Thyroid gland (tissue), 4 donors: ENCODE measurements at regions not wholly inside any gene's neighbourhood (a gene's known extent, or its start where the extent isn't known, plus 50 kb on each side); places are given as distances from the start of the nearest gene placed in this dataset.

ENCODE experiments used
- DNase-seq, 2 donors: peaks; one replicate each; pipeline ENCODE4 v3.0.0-alpha.2; 2019
- H3K27ac ChIP-seq, 3 donors: fragments of 200-600 bp; sonication (generic); 1 replicate in 2 of 3; 2 replicates in 1 of 3; pipeline ENCODE4 v1.5.1; 2016 to 2019; ENCODE audit warnings: mild to moderate bottlenecking in 1 of 3, moderate library complexity in 1 of 3
- H3K27me3 ChIP-seq: fragments of 200-600 bp; sonication (generic); one replicate; pipeline ENCODE4 v1.5.1; 2019
- H3K36me3 ChIP-seq, 2 donors: fragments of 200-600 bp; sonication (generic); one replicate each; pipeline ENCODE4 v1.5.1; 2016 to 2019
- H3K4me1 ChIP-seq, 2 donors: fragments of 200-600 bp; sonication (generic); one replicate each; pipeline ENCODE4 v1.5.1; 2017 to 2019
- H3K4me3 ChIP-seq, 3 donors: fragments of 200-600 bp; sonication (generic); replicated peaks in 1 of 3; 1 replicate in 2 of 3; 2 replicates in 1 of 3; pipeline ENCODE4 v1.5.1; 2016; ENCODE audit warnings: mild to moderate bottlenecking in 1 of 3
- H3K9me3 ChIP-seq: fragments of 200-600 bp; sonication (generic); one replicate; pipeline ENCODE4 v1.5.1; 2017
- POLR2A ChIP-seq, 2 donors: fragments of 450-650 bp; IDR thresholded peaks; one replicate each; pipeline ENCODE4 v1.6.1; 2017; ENCODE audit warnings: antibody characterized with exemption in 2 of 2, mild to moderate bottlenecking in 2 of 2, moderate library complexity in 1 of 2
- WGBS, 2 donors: methylation state at CpG; one replicate each; pipeline ENCODE4 v1.1.5; 2017; 5-methylcytosine and 5-hydroxymethylcytosine counted together
- intact Hi-C: fragments of 100-400 bp; cut with DNase I; formaldehyde crosslinking; loops from one replicate; pipeline ENCODE4 v1.15.1; 2023
- TF ChIP-seq, protein P1 (sequence below), 6 experiments: fragments of 200-600 bp in 3 of 6; fragments of 450-650 bp in 3 of 6; sonication (generic) in 3 of 6; IDR thresholded peaks; one replicate each; pipeline ENCODE4 v1.5.1; 2016 to 2019; ENCODE audit warnings: antibody characterized with exemption in 6 of 6, mild to moderate bottlenecking in 2 of 6, inconsistent platforms in 1 of 6, moderate library complexity in 1 of 6

DNA sequence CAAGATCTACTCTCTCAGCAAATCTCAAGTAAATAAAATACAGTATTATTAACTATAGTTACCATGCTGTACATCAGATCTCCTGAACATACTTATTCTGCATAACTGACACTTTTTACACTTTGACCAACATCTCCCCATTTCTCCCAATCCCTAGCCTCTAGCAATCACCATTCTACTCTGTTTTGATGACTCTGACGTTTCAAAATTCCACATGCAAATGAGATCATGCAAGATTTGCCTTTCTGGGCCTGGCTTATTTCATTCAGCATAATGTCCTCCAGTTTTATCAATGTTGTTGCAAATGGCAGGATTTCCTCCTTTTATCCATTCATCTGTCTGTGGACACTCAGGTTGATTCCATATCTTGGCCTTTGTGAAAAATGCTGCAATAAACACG lies 266.3 kb downstream of the RFPL4B start:
- no peaks in the 10 kb centered on the region for H3K36me3 ChIP-seq
- TF ChIP-seq POLR2A (IDR thresholded peaks at IDR 0.05): no peak
- TF ChIP-seq, protein P1, sequence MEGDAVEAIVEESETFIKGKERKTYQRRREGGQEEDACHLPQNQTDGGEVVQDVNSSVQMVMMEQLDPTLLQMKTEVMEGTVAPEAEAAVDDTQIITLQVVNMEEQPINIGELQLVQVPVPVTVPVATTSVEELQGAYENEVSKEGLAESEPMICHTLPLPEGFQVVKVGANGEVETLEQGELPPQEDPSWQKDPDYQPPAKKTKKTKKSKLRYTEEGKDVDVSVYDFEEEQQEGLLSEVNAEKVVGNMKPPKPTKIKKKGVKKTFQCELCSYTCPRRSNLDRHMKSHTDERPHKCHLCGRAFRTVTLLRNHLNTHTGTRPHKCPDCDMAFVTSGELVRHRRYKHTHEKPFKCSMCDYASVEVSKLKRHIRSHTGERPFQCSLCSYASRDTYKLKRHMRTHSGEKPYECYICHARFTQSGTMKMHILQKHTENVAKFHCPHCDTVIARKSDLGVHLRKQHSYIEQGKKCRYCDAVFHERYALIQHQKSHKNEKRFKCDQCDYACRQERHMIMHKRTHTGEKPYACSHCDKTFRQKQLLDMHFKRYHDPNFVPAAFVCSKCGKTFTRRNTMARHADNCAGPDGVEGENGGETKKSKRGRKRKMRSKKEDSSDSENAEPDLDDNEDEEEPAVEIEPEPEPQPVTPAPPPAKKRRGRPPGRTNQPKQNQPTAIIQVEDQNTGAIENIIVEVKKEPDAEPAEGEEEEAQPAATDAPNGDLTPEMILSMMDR (IDR thresholded peaks at IDR 0.05): no peak
- H3K4me1 ChIP-seq: no peaks in the 10 kb centered on the region
- no peaks in the 10 kb centered on the region for H3K27me3 ChIP-seq
- no peak overlapping the region for H3K4me3 ChIP-seq
- no peaks in the 10 kb centered on the region for H3K9me3 ChIP-seq
- WGBS, 2 donors: 72 to 88% methylated on average over 2 of the region's 2 CpGs
- intact Hi-C loops: no loop called here
- no peak for DNase-seq
- H3K27ac ChIP-seq: no peak overlapping the region

DNA sequence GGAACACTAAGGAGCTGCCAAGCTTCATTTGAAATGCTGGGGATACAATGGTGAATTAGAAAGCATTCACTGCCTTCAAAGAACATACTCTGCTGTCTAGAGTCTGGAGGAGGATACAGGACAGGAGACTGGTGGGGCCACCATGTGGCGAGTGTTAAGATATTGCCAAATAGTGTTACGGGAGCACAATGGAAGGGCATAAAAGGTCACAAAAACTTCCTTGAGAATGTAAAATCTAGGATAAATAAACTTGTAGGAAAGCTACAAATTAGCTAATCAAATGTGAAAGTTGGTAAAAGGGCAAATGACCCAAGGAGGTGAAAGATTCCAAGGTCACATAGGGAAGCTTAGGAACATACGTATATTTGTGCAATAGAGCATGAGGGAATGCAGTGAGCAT lies 271.7 kb downstream of the RFPL4B start:
- Histone ChIP-seq H3K36me3 (no peaks in the 10 kb centered on the region), H3K27ac (no peak overlapping the region), H3K4me3 (no peak overlapping the region), H3K27me3 (no peaks in the 10 kb centered on the region), H3K4me1 (peaks cover 0 to 3% of the 10 kb centered on the region in 2 donors), H3K9me3 (no peaks in the 10 kb centered on the region)
- intact Hi-C loops: no loop called here
- WGBS, 2 donors: 80 to 82% methylated on average over 3 of the region's 3 CpGs
- TF ChIP-seq, protein P1 (IDR thresholded peaks at IDR 0.05): peak in 4 of 6 experiments; percentile 17 to 57 (median 40)
- no peak for TF ChIP-seq POLR2A (IDR thresholded peaks at IDR 0.05)
- DNase-seq: peak; percentile 35 to 46

DNA sequence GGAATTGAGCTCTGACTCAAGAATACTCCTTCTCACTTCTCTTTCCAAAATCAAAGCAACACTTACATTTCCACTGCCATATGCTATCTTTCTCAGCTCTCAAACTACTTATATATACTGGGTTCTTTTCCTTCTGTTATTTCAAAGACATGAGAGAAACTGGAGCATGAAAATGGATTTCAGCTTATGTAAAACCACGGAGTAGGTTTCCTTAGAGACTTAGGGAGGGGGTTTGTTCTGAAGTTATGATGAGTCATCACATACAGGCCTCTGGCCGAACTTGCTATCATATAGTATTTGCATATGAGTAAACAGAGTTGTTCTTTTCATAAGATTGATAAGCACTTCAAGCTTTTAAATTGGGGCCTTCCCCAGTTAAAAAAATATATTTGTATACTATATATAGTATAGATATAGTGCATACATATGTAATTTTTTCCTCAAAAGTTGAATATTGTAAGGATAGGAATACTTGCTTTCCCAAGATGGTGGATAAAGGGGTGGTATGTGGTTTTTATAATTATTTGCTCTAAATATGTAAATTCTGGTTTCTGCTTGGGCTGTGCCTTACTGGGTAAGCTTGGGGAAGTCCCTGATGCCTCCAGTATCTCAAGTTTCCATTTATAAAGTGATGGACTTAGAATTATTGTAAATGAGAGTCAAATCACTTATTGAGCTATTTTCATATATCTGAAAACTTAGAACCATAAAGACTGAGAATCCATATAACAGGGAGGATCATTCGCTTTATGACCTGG lies 273.9 kb downstream of the RFPL4B start:
- WGBS, 2 donors: 76 to 77% methylated on average over 3 of the region's 3 CpGs
- Histone ChIP-seq H3K4me1 (peaks cover 0 to 3% of the 10 kb centered on the region in 2 donors), H3K9me3 (no peaks in the 10 kb centered on the region), H3K27ac (no peak overlapping the region), H3K4me3 (no peak overlapping the region), H3K36me3 (no peaks in the 10 kb centered on the region), H3K27me3 (no peaks in the 10 kb centered on the region)
- intact Hi-C loops: no loop called here
- no peak for DNase-seq
- TF ChIP-seq POLR2A (IDR thresholded peaks at IDR 0.05): no peak
- TF ChIP-seq, protein P1 (IDR thresholded peaks at IDR 0.05): no peak

DNA sequence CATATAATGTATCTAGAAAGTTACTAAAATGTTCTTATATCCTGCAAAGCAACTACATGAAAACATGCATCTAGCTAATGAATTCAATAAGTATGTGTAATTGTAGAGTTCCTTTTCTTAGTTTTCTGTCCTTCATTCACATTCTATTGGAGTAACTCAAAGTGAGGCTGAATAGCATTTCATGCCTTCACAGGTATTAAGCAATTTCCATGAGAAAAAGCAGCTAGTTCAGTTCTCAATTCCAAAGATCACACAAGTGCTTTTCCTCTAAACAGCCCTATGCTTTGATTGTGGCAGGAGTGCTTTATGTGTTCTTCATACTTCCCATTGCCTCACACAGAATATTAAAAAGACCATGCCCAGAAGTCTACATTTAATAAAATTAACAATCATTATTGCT lies 274.9 kb downstream of the RFPL4B start:
- no peak for DNase-seq
- TF ChIP-seq, protein P1 (IDR thresholded peaks at IDR 0.05): no peak
- no peak for TF ChIP-seq POLR2A (IDR thresholded peaks at IDR 0.05)
- H3K27me3 ChIP-seq: no peaks in the 10 kb centered on the region
- H3K4me1 ChIP-seq: peaks cover 3 to 6% of the 10 kb centered on the region in 2 donors
- no peaks in the 10 kb centered on the region for H3K9me3 ChIP-seq
- H3K36me3 ChIP-seq: no peaks in the 10 kb centered on the region
- intact Hi-C loops: no loop called here
- peak overlapping the region in 1 of 3 donors; percentile 16 for H3K27ac ChIP-seq
- H3K4me3 ChIP-seq: no peak overlapping the region

DNA sequence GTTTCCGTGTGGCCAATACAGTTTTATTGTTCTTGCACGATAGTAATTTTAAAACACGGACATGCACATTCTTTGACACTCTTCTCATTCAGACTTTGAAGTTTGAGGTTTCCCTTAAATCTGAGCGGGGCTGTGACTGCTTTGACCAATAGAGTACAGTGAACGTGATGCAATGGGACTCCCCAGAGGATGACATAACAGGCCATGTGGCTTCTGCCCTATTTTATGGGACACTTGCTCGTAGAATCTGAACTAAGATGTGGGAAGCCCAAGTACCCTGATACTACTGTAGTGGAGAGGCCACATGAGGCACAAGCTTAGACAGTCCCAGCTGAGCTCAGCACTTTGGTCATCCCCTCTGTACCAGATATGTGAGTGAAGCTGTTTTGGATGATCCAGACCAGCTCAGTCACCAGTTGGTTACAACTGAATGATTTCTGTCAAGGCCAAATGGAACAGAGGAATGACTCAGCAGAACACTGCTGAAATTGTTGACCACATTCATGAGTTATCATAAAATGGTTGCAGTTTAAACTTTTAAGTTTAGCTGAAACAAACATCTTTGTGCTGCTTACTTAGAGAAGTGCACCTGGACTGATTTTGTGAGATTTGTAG lies 279.4 kb downstream of the RFPL4B start:
- 92 to 97% methylated on average over 6 of the region's 6 CpGs for WGBS, 2 donors
- DNase-seq: peak in 1 of 2 donors; percentile 23
- Histone ChIP-seq H3K4me1 (peaks cover 3 to 6% of the 10 kb centered on the region in 2 donors), H3K36me3 (no peaks in the 10 kb centered on the region), H3K27me3 (no peaks in the 10 kb centered on the region), H3K4me3 (no peak overlapping the region), H3K27ac (no peak overlapping the region), H3K9me3 (no peaks in the 10 kb centered on the region)
- intact Hi-C loops: no loop called here
- TF ChIP-seq, protein P1 (IDR thresholded peaks at IDR 0.05): no peak
- TF ChIP-seq POLR2A (IDR thresholded peaks at IDR 0.05): no peak
